ENCODE measurements at regions not wholly inside any gene's neighbourhood (a gene's known extent, or its start where the extent isn't known, plus 50 kb on each side); places are given as distances from the start of the nearest gene placed in this dataset.

DNA sequence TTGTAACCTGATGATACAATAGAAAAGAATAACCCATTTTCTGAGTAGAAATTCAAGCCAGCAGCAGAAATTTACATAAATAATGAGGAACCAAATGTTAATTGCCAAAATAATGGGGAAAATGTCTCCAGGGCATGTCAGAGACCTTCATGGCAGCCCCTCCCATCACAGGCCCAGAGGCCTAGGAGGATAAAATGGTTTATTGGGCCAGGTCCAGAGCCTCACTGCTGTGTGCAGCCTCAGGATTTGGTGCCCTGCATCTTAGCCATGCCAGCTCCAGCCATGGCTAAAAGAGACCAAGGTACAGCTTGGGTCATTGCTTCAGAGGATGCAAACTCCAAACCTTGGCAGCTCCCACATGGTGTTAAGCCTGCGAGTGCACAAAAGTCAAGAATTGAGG is 352.1 kb upstream of the MEIS2 start:
- Histone ChIP-seq H3K36me3 (no peaks in the 10 kb centered on the region), H3K9me3 (peaks cover 0 to 7% (median 0%) of the 10 kb centered on the region in 4 donors), H3K4me3 (no peak overlapping the region), H3K27me3 (no peaks in the 10 kb centered on the region), H3K4me1 (no peaks in the 10 kb centered on the region), H3K27ac (no peak overlapping the region)
- 96% methylated on average over 1 of the region's 1 CpG for WGBS, 2 donors
- TF ChIP-seq POLR2AphosphoS5 (IDR thresholded peaks at IDR 0.05) (no peak), EP300 (IDR thresholded peaks at IDR 0.05) (no peak), POLR2A (IDR thresholded peaks at IDR 0.05) (no peak)
- TF ChIP-seq, protein P1, sequence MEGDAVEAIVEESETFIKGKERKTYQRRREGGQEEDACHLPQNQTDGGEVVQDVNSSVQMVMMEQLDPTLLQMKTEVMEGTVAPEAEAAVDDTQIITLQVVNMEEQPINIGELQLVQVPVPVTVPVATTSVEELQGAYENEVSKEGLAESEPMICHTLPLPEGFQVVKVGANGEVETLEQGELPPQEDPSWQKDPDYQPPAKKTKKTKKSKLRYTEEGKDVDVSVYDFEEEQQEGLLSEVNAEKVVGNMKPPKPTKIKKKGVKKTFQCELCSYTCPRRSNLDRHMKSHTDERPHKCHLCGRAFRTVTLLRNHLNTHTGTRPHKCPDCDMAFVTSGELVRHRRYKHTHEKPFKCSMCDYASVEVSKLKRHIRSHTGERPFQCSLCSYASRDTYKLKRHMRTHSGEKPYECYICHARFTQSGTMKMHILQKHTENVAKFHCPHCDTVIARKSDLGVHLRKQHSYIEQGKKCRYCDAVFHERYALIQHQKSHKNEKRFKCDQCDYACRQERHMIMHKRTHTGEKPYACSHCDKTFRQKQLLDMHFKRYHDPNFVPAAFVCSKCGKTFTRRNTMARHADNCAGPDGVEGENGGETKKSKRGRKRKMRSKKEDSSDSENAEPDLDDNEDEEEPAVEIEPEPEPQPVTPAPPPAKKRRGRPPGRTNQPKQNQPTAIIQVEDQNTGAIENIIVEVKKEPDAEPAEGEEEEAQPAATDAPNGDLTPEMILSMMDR (IDR thresholded peaks at IDR 0.05), result no peak
- intact Hi-C loops (cut with DNase I), result no loop called here
- DNase-seq, result no peak

DNA sequence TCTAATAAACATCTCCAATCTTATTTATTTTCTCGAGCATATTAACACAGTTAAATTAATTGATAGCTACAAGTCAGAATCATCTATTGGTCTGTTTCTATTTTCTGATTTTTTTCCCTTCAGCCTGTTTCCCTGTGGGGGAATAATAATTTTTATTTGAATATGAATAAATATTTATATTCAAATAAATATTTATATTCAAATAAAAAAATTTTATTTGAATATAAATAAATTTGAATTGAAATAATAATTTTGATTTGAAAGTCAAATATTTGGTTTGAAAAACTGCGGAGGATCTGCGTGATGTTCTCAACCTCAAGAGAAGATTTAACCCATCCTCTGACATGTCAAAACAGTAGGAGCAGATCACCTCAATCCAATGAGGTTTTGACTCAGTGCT is 380.1 kb upstream of the MEIS2 start:
- no peaks in the 10 kb centered on the region for H3K27me3 ChIP-seq
- H3K9me3 ChIP-seq, result peaks cover 0 to 3% (median 0%) of the 10 kb centered on the region in 4 donors
- H3K27ac ChIP-seq, result no peak overlapping the region
- no peaks in the 10 kb centered on the region for H3K36me3 ChIP-seq
- intact Hi-C loops (cut with DNase I), result no loop called here
- WGBS, 2 donors, result 57 to 60% methylated on average over 3 of the region's 3 CpGs
- no peak for DNase-seq
- TF ChIP-seq, protein P1 (IDR thresholded peaks at IDR 0.05), result no peak
- TF ChIP-seq POLR2A (IDR thresholded peaks at IDR 0.05) (no peak), EP300 (IDR thresholded peaks at IDR 0.05) (no peak), POLR2AphosphoS5 (IDR thresholded peaks at IDR 0.05) (no peak)
- no peak overlapping the region for H3K4me3 ChIP-seq
- no peaks in the 10 kb centered on the region for H3K4me1 ChIP-seq

DNA sequence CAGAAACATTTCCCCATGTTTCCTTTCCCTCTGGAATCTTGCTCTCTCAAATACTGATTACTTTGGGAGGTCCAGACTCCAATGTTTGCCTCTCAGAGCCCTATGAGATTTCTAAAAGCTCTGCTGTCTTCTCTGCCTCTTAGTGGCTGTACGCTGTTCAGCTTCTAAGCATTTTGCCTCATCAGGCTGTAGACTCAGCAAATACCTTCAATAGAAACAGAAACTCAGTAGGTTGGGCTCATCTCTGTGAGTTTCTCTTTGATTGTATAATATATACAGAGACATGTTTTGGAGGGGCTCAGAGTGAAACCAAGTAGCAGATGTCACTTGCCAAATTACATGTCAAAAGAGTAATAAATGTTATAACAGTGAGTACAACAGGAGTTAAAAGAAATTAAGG is 380.8 kb upstream of the MEIS2 start:
- Histone ChIP-seq H3K36me3 (no peaks in the 10 kb centered on the region), H3K27me3 (no peaks in the 10 kb centered on the region), H3K4me3 (no peak overlapping the region), H3K9me3 (peaks cover 0 to 3% (median 0%) of the 10 kb centered on the region in 4 donors), H3K27ac (no peak overlapping the region), H3K4me1 (no peaks in the 10 kb centered on the region)
- intact Hi-C loops (cut with DNase I), result no loop called here
- DNase-seq, result no peak
- 66 to 70% methylated on average over 1 of the region's 1 CpG for WGBS, 2 donors
- TF ChIP-seq POLR2A (IDR thresholded peaks at IDR 0.05), result no peak
- TF ChIP-seq, protein P1 (IDR thresholded peaks at IDR 0.05), result no peak
- TF ChIP-seq POLR2AphosphoS5 (IDR thresholded peaks at IDR 0.05), result no peak
- TF ChIP-seq EP300 (IDR thresholded peaks at IDR 0.05), result no peak

DNA sequence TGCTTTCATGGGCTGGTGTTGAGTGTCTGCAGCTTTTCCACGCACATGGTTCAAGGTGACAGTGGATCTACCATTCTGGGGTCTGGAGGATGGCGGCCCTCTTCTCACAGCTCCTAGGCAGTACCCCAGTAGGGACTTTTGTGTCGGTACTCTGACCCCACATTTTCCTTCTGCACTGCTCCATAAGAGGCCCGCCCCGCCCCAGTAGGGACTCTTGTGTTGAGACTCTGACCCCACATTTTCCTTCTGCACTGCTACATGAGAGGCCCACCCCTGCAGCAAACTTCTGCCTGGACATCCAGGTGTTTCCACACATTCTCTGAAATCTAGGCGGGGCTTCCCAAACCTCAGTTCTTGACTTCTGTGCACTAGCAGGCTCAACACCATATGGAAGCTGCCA is 383.4 kb upstream of the MEIS2 start:
- Histone ChIP-seq H3K4me1 (no peaks in the 10 kb centered on the region), H3K27me3 (no peaks in the 10 kb centered on the region), H3K36me3 (no peaks in the 10 kb centered on the region), H3K27ac (no peak overlapping the region), H3K4me3 (no peak overlapping the region), H3K9me3 (peaks cover 0 to 3% (median 0%) of the 10 kb centered on the region in 4 donors)
- no peak for TF ChIP-seq EP300 (IDR thresholded peaks at IDR 0.05)
- no peak for TF ChIP-seq POLR2A (IDR thresholded peaks at IDR 0.05)
- TF ChIP-seq POLR2AphosphoS5 (IDR thresholded peaks at IDR 0.05), result no peak
- TF ChIP-seq, protein P1 (IDR thresholded peaks at IDR 0.05), result no peak
- DNase-seq, result no peak
- WGBS, 2 donors, result 90 to 91% methylated on average over 6 of the region's 6 CpGs
- intact Hi-C loops (cut with DNase I), result no loop called here

DNA sequence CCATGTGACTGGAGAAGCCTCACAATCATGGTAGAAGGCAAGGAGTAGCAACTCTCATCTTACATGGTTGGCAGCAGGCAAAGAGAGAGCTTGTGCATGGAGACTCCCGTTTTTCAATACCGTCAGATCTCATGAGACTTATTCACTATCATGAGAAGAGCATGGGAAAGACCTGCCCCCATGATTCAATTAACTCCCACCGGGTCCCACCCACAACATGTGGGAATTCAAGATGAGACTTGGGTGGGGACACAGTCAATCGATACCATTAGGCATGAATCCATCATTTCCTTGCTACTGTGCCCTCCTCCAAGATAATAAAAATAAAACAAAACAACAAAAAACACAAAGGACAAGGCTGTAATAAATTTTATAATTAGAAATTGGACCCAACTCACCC is 384.7 kb upstream of the MEIS2 start:
- no peak overlapping the region for H3K27ac ChIP-seq
- 86 to 93% methylated on average over 4 of the region's 4 CpGs for WGBS, 2 donors
- intact Hi-C loops (cut with DNase I), result no loop called here

More for the DNA sequence above, 384.7 kb upstream of the MEIS2 start:
- Histone ChIP-seq H3K27me3 (no peaks in the 10 kb centered on the region), H3K36me3 (no peaks in the 10 kb centered on the region), H3K4me1 (no peaks in the 10 kb centered on the region), H3K9me3 (peaks cover 0 to 3% (median 0%) of the 10 kb centered on the region in 4 donors), H3K4me3 (no peak overlapping the region)
- no peak for DNase-seq
- TF ChIP-seq EP300 (IDR thresholded peaks at IDR 0.05) (no peak), POLR2A (IDR thresholded peaks at IDR 0.05) (no peak), POLR2AphosphoS5 (IDR thresholded peaks at IDR 0.05) (no peak)
- TF ChIP-seq, protein P1 (IDR thresholded peaks at IDR 0.05), result no peak
